CD8-positive, alpha-beta memory T cell (primary cell): ENCODE measurements at regions not wholly inside any gene's neighbourhood (a gene's known extent, or its start where the extent isn't known, plus 50 kb on each side); places are given as distances from the start of the nearest gene placed in this dataset.

Experiments
- CTCF ChIA-PET: fragments of 350-600 bp; sonication (Branson Sonifier 250); formaldehyde crosslinking; loops from one replicate; lab custom pipeline; 2021; ENCODE audit warnings: antibody characterized with exemption; lab: Charles Lee
- POLR2A ChIA-PET: fragments of 350-600 bp; sonication (Branson Sonifier 250); formaldehyde crosslinking; loops from one replicate; lab custom pipeline; 2021; ENCODE audit warnings: antibody characterized with exemption; lab: Charles Lee
- DNase-seq, 5 donors: peaks; one replicate each; pipeline versions ENCODE4 v3.0.0 to v3.0.0-alpha.2; 2020 to 2022; ENCODE audit warnings: mixed read lengths in 1 of 5
- H3K27ac ChIP-seq: one replicate; pipeline ENCODE4 v1.7.0; 2013; ENCODE audit warnings: low read depth, mild to moderate bottlenecking, low read length, moderate library complexity
- H3K27me3 ChIP-seq: 2 replicates; pipeline ENCODE4 v1.7.0; 2013; ENCODE audit warnings: low read length, mild to moderate bottlenecking; ENCODE audit not compliant: insufficient read depth, poor library complexity, severe bottlenecking
- H3K36me3 ChIP-seq: 2 replicates; pipeline ENCODE4 v1.7.0; 2013; ENCODE audit warnings: mild to moderate bottlenecking, low read length, moderate library complexity; ENCODE audit not compliant: insufficient read depth
- H3K4me1 ChIP-seq: 2 replicates; pipeline ENCODE4 v1.7.0; 2013; ENCODE audit warnings: mild to moderate bottlenecking, low read length, moderate library complexity; ENCODE audit not compliant: insufficient read depth
- H3K4me3 ChIP-seq: 2 replicates; pipeline ENCODE4 v1.7.0; 2013; ENCODE audit warnings: mild to moderate bottlenecking, low read length
- H3K9me3 ChIP-seq: 2 replicates; pipeline ENCODE4 v1.7.0; 2013; ENCODE audit warnings: mild to moderate bottlenecking, low read length
- H3K27ac Mint-ChIP-seq, 8 donors: one replicate each; pipeline ENCODE4 v1.8.0; 2020 to 2021; ENCODE audit warnings: mixed read lengths in 8 of 8, mild to moderate bottlenecking in 6 of 8, inconsistent platforms in 3 of 8, moderate library complexity in 3 of 8
- H3K27me3 Mint-ChIP-seq, 2 donors: one replicate each; pipeline ENCODE4 v1.8.0; 2020 to 2021; ENCODE audit warnings: mixed read lengths in 2 of 2, mild to moderate bottlenecking in 1 of 2, moderate library complexity in 1 of 2
- H3K36me3 Mint-ChIP-seq, 3 donors: one replicate each; pipeline ENCODE4 v1.8.0; 2020 to 2021; ENCODE audit warnings: mixed read lengths in 3 of 3, inconsistent platforms in 1 of 3, mild to moderate bottlenecking in 1 of 3
- H3K4me1 Mint-ChIP-seq, 3 donors: one replicate each; pipeline ENCODE4 v1.8.0; 2020 to 2021; ENCODE audit warnings: mixed read lengths in 3 of 3, inconsistent platforms in 1 of 3, mild to moderate bottlenecking in 1 of 3
- H3K4me3 Mint-ChIP-seq, 7 donors: one replicate each; pipeline ENCODE4 v1.8.0; 2020 to 2021; ENCODE audit warnings: mixed read lengths in 7 of 7, mild to moderate bottlenecking in 6 of 7, moderate library complexity in 4 of 7, inconsistent platforms in 2 of 7
- H3K9me3 Mint-ChIP-seq, 5 donors: one replicate each; pipeline ENCODE4 v1.8.0; 2020 to 2022; ENCODE audit warnings: mixed read lengths in 5 of 5, mild to moderate bottlenecking in 3 of 5, moderate library complexity in 2 of 5, inconsistent platforms in 1 of 5

DNA sequence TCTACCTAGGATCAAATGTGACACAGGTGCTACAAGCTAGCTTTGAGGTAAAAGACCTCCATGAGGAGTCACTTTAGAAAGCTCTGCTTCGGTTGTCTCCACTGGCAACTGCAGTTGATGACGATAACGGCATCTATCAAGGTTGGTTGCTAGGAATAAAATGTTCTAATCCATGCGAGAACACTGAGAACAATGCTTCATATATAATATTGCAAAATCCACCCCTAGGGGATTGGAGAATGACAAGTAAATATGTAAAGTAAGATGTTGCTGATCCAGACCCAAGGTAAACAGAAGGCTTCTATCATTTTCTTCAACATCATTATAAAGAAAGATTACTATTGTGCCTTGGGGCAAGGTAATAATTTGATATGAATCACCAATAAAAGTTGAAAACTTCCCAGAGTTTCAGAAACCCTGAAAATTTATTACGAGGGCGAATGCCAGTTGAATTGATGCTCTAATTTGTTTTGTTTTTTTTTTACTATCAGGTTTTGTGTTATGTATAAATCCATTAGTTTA lies 1003.4 kb downstream of the CDH18 start:
- Mint-ChIP-seq H3K4me3 (no peak overlapping the region), H3K9me3 (peaks cover 1 to 17% (median 6%) of the 10 kb centered on the region in 5 donors), H3K4me1 (no peaks in the 10 kb centered on the region), H3K27ac (no peak overlapping the region), H3K27me3 (peaks cover 0 to 2% of the 10 kb centered on the region in 2 donors), H3K36me3 (peaks cover 0 to 1% (median 0%) of the 10 kb centered on the region in 3 donors)
- Histone ChIP-seq H3K36me3 (no peaks in the 10 kb centered on the region), H3K27ac (no peak overlapping the region), H3K4me3 (no peak overlapping the region), H3K27me3 (no peaks in the 10 kb centered on the region), H3K4me1 (no peaks in the 10 kb centered on the region), H3K9me3 (no peaks in the 10 kb centered on the region)
- CTCF ChIA-PET = no interaction called here
- DNase-seq = no peak
- POLR2A ChIA-PET = no interaction called here

GRCh38 chr5:18985171-18985758 lies 1002.7 kb downstream of the CDH18 start:
- no peaks in the 10 kb centered on the region for H3K4me1 Mint-ChIP-seq
- no peak overlapping the region for H3K27ac Mint-ChIP-seq
- H3K36me3 Mint-ChIP-seq = peaks cover 0 to 1% (median 0%) of the 10 kb centered on the region in 3 donors
- Histone ChIP-seq H3K4me1 (no peaks in the 10 kb centered on the region), H3K27me3 (no peaks in the 10 kb centered on the region), H3K27ac (no peak overlapping the region), H3K9me3 (no peaks in the 10 kb centered on the region), H3K36me3 (no peaks in the 10 kb centered on the region), H3K4me3 (no peak overlapping the region)
- DNase-seq = no peak
- ChIA-PET POLR2A (no interaction called here), CTCF (no interaction called here)
- no peak overlapping the region for H3K4me3 Mint-ChIP-seq
- H3K27me3 Mint-ChIP-seq = peaks cover 0 to 2% of the 10 kb centered on the region in 2 donors
- H3K9me3 Mint-ChIP-seq = peaks cover 1 to 17% (median 6%) of the 10 kb centered on the region in 5 donors

DNA sequence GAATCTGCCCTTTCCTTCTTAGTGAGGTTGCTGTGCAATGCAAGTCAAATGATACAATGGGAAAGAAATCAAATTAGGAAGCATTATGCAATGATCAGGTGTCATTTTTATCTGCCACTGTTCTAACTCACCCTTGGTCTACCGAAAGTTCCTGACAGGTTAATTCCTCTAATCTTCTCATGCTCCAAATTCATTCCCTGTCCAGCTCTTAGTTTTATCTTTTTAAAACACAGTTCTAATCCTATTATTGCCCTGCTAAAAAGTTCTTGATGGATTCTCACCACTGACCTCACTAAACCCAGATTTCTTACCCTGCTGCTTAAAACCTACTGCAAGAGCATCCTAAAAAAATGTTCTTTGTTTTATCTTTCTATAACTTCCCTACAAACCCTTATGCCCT lies 1000.9 kb downstream of the CDH18 start:
- no peak for DNase-seq
- no peak overlapping the region for H3K27ac Mint-ChIP-seq
- H3K36me3 Mint-ChIP-seq = peaks cover 0 to 1% (median 0%) of the 10 kb centered on the region in 3 donors
- H3K27me3 Mint-ChIP-seq = peaks cover 0 to 2% of the 10 kb centered on the region in 2 donors
- H3K4me1 Mint-ChIP-seq = no peaks in the 10 kb centered on the region
- no peaks in the 10 kb centered on the region for H3K36me3 ChIP-seq
- no peak overlapping the region for H3K4me3 ChIP-seq
- H3K9me3 Mint-ChIP-seq = peaks cover 1 to 20% (median 4%) of the 10 kb centered on the region in 5 donors
- H3K4me1 ChIP-seq = no peaks in the 10 kb centered on the region
- no peaks in the 10 kb centered on the region for H3K27me3 ChIP-seq
- ChIA-PET CTCF (no interaction called here), POLR2A (no interaction called here)
- no peak overlapping the region for H3K4me3 Mint-ChIP-seq
- H3K9me3 ChIP-seq = no peaks in the 10 kb centered on the region
- H3K27ac ChIP-seq = no peak overlapping the region

DNA sequence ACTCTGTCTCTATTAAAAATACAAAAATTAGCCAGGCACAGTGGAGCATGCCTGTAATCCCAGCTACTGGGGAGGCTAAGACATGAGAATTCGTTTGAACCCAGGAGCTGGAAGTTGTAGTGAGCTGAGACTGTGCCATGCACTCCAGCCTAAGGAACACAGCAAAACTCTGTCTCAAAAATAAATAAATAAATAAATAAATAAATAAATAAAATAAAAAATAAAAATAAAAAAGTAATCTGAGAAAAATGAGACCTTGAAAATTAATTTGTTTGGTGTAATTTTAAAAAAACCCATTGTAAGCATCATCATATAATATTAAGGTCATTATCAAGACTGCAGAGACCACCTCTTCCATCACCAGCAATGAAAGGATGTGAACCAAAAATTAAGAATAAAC lies 997.1 kb downstream of the CDH18 start:
- no peak overlapping the region for H3K27ac ChIP-seq
- Mint-ChIP-seq H3K4me1 (no peaks in the 10 kb centered on the region), H3K36me3 (peaks cover 0 to 1% (median 0%) of the 10 kb centered on the region in 3 donors), H3K9me3 (peaks cover 0 to 20% (median 3%) of the 10 kb centered on the region in 5 donors), H3K27me3 (peaks cover 0 to 2% of the 10 kb centered on the region in 2 donors), H3K27ac (no peak overlapping the region), H3K4me3 (no peak overlapping the region)
- no peaks in the 10 kb centered on the region for H3K36me3 ChIP-seq
- POLR2A ChIA-PET = no interaction called here
- H3K9me3 ChIP-seq = no peaks in the 10 kb centered on the region
- CTCF ChIA-PET = no interaction called here
- H3K27me3 ChIP-seq = no peaks in the 10 kb centered on the region
- H3K4me1 ChIP-seq = no peaks in the 10 kb centered on the region
- DNase-seq = no peak
- H3K4me3 ChIP-seq = no peak overlapping the region

DNA sequence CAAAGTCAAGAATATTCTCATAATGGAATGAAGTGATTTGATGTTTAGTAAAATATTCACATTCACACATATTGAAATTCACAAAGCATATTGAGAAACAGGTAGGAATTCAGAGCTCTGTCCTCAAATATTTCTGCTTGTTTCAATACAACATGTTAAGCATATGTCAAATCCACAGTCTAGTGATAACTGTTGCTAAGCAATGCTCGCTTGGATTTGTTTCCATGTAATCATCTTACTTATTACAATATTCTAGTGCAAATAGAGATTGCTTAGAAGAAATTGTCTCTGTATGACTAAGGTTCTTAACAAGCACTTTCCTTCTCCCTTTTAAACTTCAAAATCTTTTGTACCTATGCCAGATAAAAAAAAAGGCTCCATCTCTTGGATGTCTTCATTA lies 995.7 kb downstream of the CDH18 start:
- Histone ChIP-seq H3K9me3 (no peaks in the 10 kb centered on the region), H3K27ac (no peak overlapping the region), H3K4me1 (no peaks in the 10 kb centered on the region), H3K27me3 (no peaks in the 10 kb centered on the region), H3K36me3 (no peaks in the 10 kb centered on the region), H3K4me3 (no peak overlapping the region)
- CTCF ChIA-PET = no interaction called here
- Mint-ChIP-seq H3K27me3 (peaks cover 0 to under 1% of the 10 kb centered on the region in 2 donors), H3K4me3 (no peak overlapping the region), H3K36me3 (peaks cover 0 to 1% (median 0%) of the 10 kb centered on the region in 3 donors), H3K27ac (no peak overlapping the region), H3K4me1 (no peaks in the 10 kb centered on the region), H3K9me3 (peaks cover 0 to 14% (median 3%) of the 10 kb centered on the region in 5 donors)
- DNase-seq = no peak
- POLR2A ChIA-PET = no interaction called here

- Histone ChIP-seq H3K9me3 (no peaks in the 10 kb centered on the region), H3K4me1 (no peaks in the 10 kb centered on the region), H3K27me3 (no peaks in the 10 kb centered on the region), H3K27ac (no peak overlapping the region), H3K4me3 (no peak overlapping the region), H3K36me3 (no peaks in the 10 kb centered on the region)
- no peaks in the 10 kb centered on the region for H3K27me3 Mint-ChIP-seq
- H3K27ac Mint-ChIP-seq = no peak overlapping the region
- POLR2A ChIA-PET = no interaction called here
- no peak overlapping the region for H3K4me3 Mint-ChIP-seq
- H3K9me3 Mint-ChIP-seq = peaks cover 0 to 2% (median 0%) of the 10 kb centered on the region in 5 donors
- H3K4me1 Mint-ChIP-seq = no peaks in the 10 kb centered on the region
- no peaks in the 10 kb centered on the region for H3K36me3 Mint-ChIP-seq
- DNase-seq = no peak
- CTCF ChIA-PET = no interaction called here
These were observed 988.5 kb downstream of the CDH18 start for GRCh38 chr5:18999478-18999877.

DNA sequence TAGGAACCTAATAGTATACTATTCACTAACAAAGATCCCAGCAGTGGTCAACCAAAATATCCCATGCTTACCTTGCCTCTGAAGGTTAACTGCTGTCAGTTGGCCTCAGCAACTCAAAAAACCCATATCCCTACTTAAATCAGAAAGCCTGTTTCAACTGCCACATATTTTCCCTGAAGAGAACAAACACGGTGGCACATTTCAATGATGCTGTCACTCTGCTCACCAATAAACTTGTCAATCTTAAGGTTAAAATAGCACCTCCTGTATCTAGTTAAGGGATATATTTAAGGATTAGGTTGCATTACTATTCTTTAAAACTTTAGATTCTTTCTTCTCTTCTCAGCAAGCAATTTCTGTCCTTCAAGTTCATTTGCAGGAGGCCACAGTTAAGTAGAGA lies 986.9 kb downstream of the CDH18 start:
- Mint-ChIP-seq H3K9me3 (peaks cover 0 to 8% (median 0%) of the 10 kb centered on the region in 5 donors), H3K27ac (no peak overlapping the region), H3K27me3 (no peaks in the 10 kb centered on the region), H3K36me3 (no peaks in the 10 kb centered on the region), H3K4me3 (no peak overlapping the region), H3K4me1 (no peaks in the 10 kb centered on the region)
- H3K27ac ChIP-seq = no peak overlapping the region
- no peaks in the 10 kb centered on the region for H3K36me3 ChIP-seq
- ChIA-PET POLR2A (no interaction called here), CTCF (no interaction called here)
- H3K4me1 ChIP-seq = no peaks in the 10 kb centered on the region
- H3K27me3 ChIP-seq = no peaks in the 10 kb centered on the region
- peaks cover 4% of the 10 kb centered on the region for H3K9me3 ChIP-seq
- no peak overlapping the region for H3K4me3 ChIP-seq
- DNase-seq = no peak

GRCh38 chr5:19001539-19001938 lies 986.5 kb downstream of the CDH18 start:
- no peaks in the 10 kb centered on the region for H3K36me3 Mint-ChIP-seq
- ChIA-PET POLR2A (no interaction called here), CTCF (no interaction called here)
- no peak overlapping the region for H3K4me3 Mint-ChIP-seq
- Histone ChIP-seq H3K27me3 (no peaks in the 10 kb centered on the region), H3K27ac (no peak overlapping the region), H3K4me1 (no peaks in the 10 kb centered on the region), H3K4me3 (no peak overlapping the region), H3K9me3 (peaks cover 4% of the 10 kb centered on the region), H3K36me3 (no peaks in the 10 kb centered on the region)
- H3K27me3 Mint-ChIP-seq = no peaks in the 10 kb centered on the region
- no peaks in the 10 kb centered on the region for H3K4me1 Mint-ChIP-seq
- no peak for DNase-seq
- no peak overlapping the region for H3K27ac Mint-ChIP-seq
- peaks cover 0 to 8% (median 0%) of the 10 kb centered on the region in 5 donors for H3K9me3 Mint-ChIP-seq
